Astrocyte (in vitro differentiated cells and primary cell): ENCODE measurements at regions not wholly inside any gene's neighbourhood (a gene's known extent, or its start where the extent isn't known, plus 50 kb on each side); places are given as distances from the start of the nearest gene placed in this dataset.

ENCODE experiments used
- DNase-seq: peaks from one replicate; pipeline ENCODE4 v3.0.0-alpha.2; 2010; ENCODE audit warnings: low read depth
- FAIRE-seq: peaks from 2 replicates; lab custom pipeline; 2011; peaks lifted over from hg19 to GRCh38; lab: Jason Lieb, UNC
- H2AFZ ChIP-seq: 2 replicates; pipeline ENCODE4 v1.6.0; 2012; ENCODE audit warnings: low read depth, low read length, inconsistent platforms
- H3K27ac ChIP-seq: 2 replicates; pipeline ENCODE4 v1.5.1; 2011; ENCODE audit warnings: low read depth, low read length, inconsistent platforms
- H3K27me3 ChIP-seq: 2 replicates; pipeline ENCODE4 v1.6.0; 2011; ENCODE audit warnings: low read length, inconsistent platforms; ENCODE audit not compliant: insufficient read depth
- H3K36me3 ChIP-seq: 2 replicates; pipeline ENCODE4 v1.5.1; 2011; ENCODE audit warnings: low read length, inconsistent platforms; ENCODE audit not compliant: insufficient read depth
- H3K4me1 ChIP-seq: 2 replicates; pipeline ENCODE4 v1.5.1; 2011; ENCODE audit warnings: low read length, inconsistent platforms; ENCODE audit not compliant: insufficient read depth
- H3K4me2 ChIP-seq: 2 replicates; pipeline ENCODE4 v1.6.0; 2012; ENCODE audit warnings: low read length, inconsistent platforms
- H3K4me3 ChIP-seq: 2 replicates; pipeline ENCODE4 v1.5.1; 2011; ENCODE audit warnings: low read depth, mild to moderate bottlenecking, low read length, inconsistent platforms; ENCODE audit not compliant: insufficient read depth
- H3K79me2 ChIP-seq: 2 replicates; pipeline ENCODE4 v1.6.0; 2012; ENCODE audit warnings: mild to moderate bottlenecking, low read length, inconsistent platforms; ENCODE audit not compliant: insufficient read depth
- H3K9ac ChIP-seq: 2 replicates; pipeline ENCODE4 v1.6.0; 2012; ENCODE audit warnings: mild to moderate bottlenecking, low read length, inconsistent platforms
- H3K9me3 ChIP-seq: 2 replicates; pipeline ENCODE4 v1.5.1; 2012; ENCODE audit warnings: low read depth, mild to moderate bottlenecking, low read length, inconsistent platforms; ENCODE audit not compliant: insufficient read depth
- H4K20me1 ChIP-seq: 2 replicates; pipeline ENCODE4 v1.6.0; 2012; ENCODE audit warnings: low read length, inconsistent platforms; ENCODE audit not compliant: insufficient read depth
- H3K27ac Mint-ChIP-seq: one replicate; pipeline ENCODE4 v1.8.0; 2021; ENCODE audit warnings: mild to moderate bottlenecking, mixed read lengths; ENCODE audit not compliant: unreplicated experiment
- H3K27me3 Mint-ChIP-seq: one replicate; pipeline ENCODE4 v1.8.0; 2021; ENCODE audit warnings: low read depth, mixed read lengths; ENCODE audit not compliant: unreplicated experiment
- H3K36me3 Mint-ChIP-seq: one replicate; pipeline ENCODE4 v1.8.0; 2021; ENCODE audit warnings: low read depth, mixed read lengths; ENCODE audit not compliant: unreplicated experiment
- H3K4me1 Mint-ChIP-seq: one replicate; pipeline ENCODE4 v1.8.0; 2021; ENCODE audit warnings: low read depth, mixed read lengths; ENCODE audit not compliant: unreplicated experiment
- H3K4me3 Mint-ChIP-seq: one replicate; pipeline ENCODE4 v1.8.0; 2021; ENCODE audit warnings: mild to moderate bottlenecking, moderate library complexity, mixed read lengths; ENCODE audit not compliant: unreplicated experiment
- H3K9me3 Mint-ChIP-seq: one replicate; pipeline ENCODE4 v1.8.0; 2021; ENCODE audit warnings: mild to moderate bottlenecking, mixed read lengths; ENCODE audit not compliant: unreplicated experiment
- EZH2 ChIP-seq: IDR thresholded peaks from 2 replicates; pipeline ENCODE4 v1.6.1; 2012; ENCODE audit warnings: mild to moderate bottlenecking, low read length, inconsistent platforms; ENCODE audit not compliant: insufficient read depth
- TF ChIP-seq, protein P1 (sequence below): IDR thresholded peaks from 2 replicates; pipeline ENCODE4 v1.5.1; 2011; ENCODE audit warnings: low read depth, mild to moderate bottlenecking, inconsistent platforms, low read length, moderate library complexity; ENCODE audit not compliant: insufficient read depth

- Mint-ChIP-seq H3K36me3 (no peaks in the 10 kb centered on the region), H3K9me3 (peaks cover 7% of the 10 kb centered on the region), H3K4me3 (no peak overlapping the region), H3K27me3 (no peaks in the 10 kb centered on the region), H3K4me1 (no peaks in the 10 kb centered on the region), H3K27ac (no peak overlapping the region)
- TF ChIP-seq, protein P1, sequence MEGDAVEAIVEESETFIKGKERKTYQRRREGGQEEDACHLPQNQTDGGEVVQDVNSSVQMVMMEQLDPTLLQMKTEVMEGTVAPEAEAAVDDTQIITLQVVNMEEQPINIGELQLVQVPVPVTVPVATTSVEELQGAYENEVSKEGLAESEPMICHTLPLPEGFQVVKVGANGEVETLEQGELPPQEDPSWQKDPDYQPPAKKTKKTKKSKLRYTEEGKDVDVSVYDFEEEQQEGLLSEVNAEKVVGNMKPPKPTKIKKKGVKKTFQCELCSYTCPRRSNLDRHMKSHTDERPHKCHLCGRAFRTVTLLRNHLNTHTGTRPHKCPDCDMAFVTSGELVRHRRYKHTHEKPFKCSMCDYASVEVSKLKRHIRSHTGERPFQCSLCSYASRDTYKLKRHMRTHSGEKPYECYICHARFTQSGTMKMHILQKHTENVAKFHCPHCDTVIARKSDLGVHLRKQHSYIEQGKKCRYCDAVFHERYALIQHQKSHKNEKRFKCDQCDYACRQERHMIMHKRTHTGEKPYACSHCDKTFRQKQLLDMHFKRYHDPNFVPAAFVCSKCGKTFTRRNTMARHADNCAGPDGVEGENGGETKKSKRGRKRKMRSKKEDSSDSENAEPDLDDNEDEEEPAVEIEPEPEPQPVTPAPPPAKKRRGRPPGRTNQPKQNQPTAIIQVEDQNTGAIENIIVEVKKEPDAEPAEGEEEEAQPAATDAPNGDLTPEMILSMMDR: no peak
- TF ChIP-seq EZH2: no peak
- Histone ChIP-seq H3K36me3 (no peaks in the 10 kb centered on the region), H3K9ac (no peak overlapping the region), H3K27me3 (no peaks in the 10 kb centered on the region), H4K20me1 (no peaks in the 10 kb centered on the region), H3K4me1 (no peaks in the 10 kb centered on the region), H3K27ac (no peak overlapping the region), H3K4me2 (no peak overlapping the region), H3K4me3 (no peak overlapping the region), H3K79me2 (no peaks in the 10 kb centered on the region), H2AFZ (no peak overlapping the region), H3K9me3 (no peaks in the 10 kb centered on the region)
- DNase-seq (no peak), FAIRE-seq (no peak)
Observed at GRCh38 chr3:87478716-87479115, 202.3 kb upstream of the POU1F1 start.

DNA sequence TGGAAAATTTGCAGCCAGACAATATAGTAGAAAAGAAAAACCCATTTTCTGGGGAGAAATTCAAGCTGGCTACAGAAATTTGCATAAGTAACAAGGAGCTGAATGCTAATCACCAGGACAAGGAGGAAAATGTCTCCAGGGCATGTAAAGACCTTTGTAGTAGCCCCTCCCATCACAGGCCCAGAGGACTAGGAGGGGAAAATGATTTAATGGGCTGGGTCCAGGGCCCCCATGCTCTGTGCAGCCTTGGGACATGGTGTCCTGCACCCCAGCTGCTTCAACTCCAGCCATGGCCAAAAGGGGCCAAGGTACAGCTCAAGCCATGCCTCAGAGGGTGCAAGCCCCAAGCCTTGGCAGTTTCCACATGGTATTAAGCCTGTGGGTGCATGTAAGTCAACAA lies 197.6 kb upstream of the POU1F1 start:
- H3K36me3 Mint-ChIP-seq: no peaks in the 10 kb centered on the region
- Histone ChIP-seq H3K4me3 (no peak overlapping the region), H3K4me2 (no peak overlapping the region), H3K9ac (no peak overlapping the region), H2AFZ (no peak overlapping the region), H3K27me3 (no peaks in the 10 kb centered on the region), H3K27ac (no peak overlapping the region), H3K9me3 (no peaks in the 10 kb centered on the region), H3K4me1 (no peaks in the 10 kb centered on the region), H3K36me3 (no peaks in the 10 kb centered on the region), H4K20me1 (no peaks in the 10 kb centered on the region), H3K79me2 (no peaks in the 10 kb centered on the region)
- H3K4me3 Mint-ChIP-seq: no peak overlapping the region
- peaks cover 16% of the 10 kb centered on the region for H3K9me3 Mint-ChIP-seq
- FAIRE-seq: no peak
- no peaks in the 10 kb centered on the region for H3K4me1 Mint-ChIP-seq
- no peaks in the 10 kb centered on the region for H3K27me3 Mint-ChIP-seq
- no peak overlapping the region for H3K27ac Mint-ChIP-seq
- no peak for TF ChIP-seq EZH2
- TF ChIP-seq, protein P1: no peak
- DNase-seq: no peak

GRCh38 chr3:87468938-87469337 lies 192.6 kb upstream of the POU1F1 start:
- FAIRE-seq: no peak
- no peak overlapping the region for H2AFZ ChIP-seq
- no peak overlapping the region for H3K9ac ChIP-seq
- no peak overlapping the region for H3K27ac Mint-ChIP-seq
- H3K27me3 Mint-ChIP-seq: no peaks in the 10 kb centered on the region
- H3K36me3 Mint-ChIP-seq: no peaks in the 10 kb centered on the region
- H3K79me2 ChIP-seq: no peaks in the 10 kb centered on the region
- DNase-seq: peak; percentile 52
- H3K27me3 ChIP-seq: no peaks in the 10 kb centered on the region
- no peaks in the 10 kb centered on the region for H3K9me3 ChIP-seq
- H3K9me3 Mint-ChIP-seq: peaks cover 14% of the 10 kb centered on the region
- TF ChIP-seq, protein P1: no peak
- no peak for TF ChIP-seq EZH2
- no peak overlapping the region for H3K4me3 ChIP-seq
- no peaks in the 10 kb centered on the region for H3K4me1 ChIP-seq
- H3K4me2 ChIP-seq: no peak overlapping the region
- H3K27ac ChIP-seq: no peak overlapping the region
- no peaks in the 10 kb centered on the region for H3K36me3 ChIP-seq
- no peak overlapping the region for H3K4me3 Mint-ChIP-seq
- no peaks in the 10 kb centered on the region for H3K4me1 Mint-ChIP-seq
- H4K20me1 ChIP-seq: no peaks in the 10 kb centered on the region
